ENCODE measurements at regions not wholly inside any gene's neighbourhood (a gene's known extent, or its start where the extent isn't known, plus 50 kb on each side); places are given as distances from the start of the nearest gene placed in this dataset.

- DNase-seq (ENCODE audit: insufficient read length, low spot score) = no peak
- FAIRE-seq = no peak
Measured at GRCh38 chr13:44120849-44121755, 241.4 kb downstream of the LACC1 start.

GRCh38 chr13:44124352-44124751 lies 244.6 kb downstream of the LACC1 start:
- no peak for DNase-seq (ENCODE audit: insufficient read length, low spot score)
- no peak for TF ChIP-seq POLR2AphosphoS5 (IDR thresholded peaks at IDR 0.05; ENCODE audit: low read depth, low read length)
- no peak for TF ChIP-seq SPI1 (IDR thresholded peaks at IDR 0.05; ENCODE audit: low read depth, low read length)
- TF ChIP-seq PAX5 (IDR thresholded peaks at IDR 0.05; ENCODE audit: insufficient read depth, low read length, severe bottlenecking) = no peak
- TF ChIP-seq POU2F2 (IDR thresholded peaks at IDR 0.05; ENCODE audit: low read depth, low read length) = no peak
- TF ChIP-seq TAF1 (IDR thresholded peaks at IDR 0.05; ENCODE audit: low read depth, low read length) = no peak
- TF ChIP-seq POLR2A (IDR thresholded peaks at IDR 0.05; ENCODE audit: low read depth, low read length) = no peak
- no peak for FAIRE-seq

More at GRCh38 chr13:44120849-44121755, 241.4 kb downstream of the LACC1 start:
- TF ChIP-seq POLR2AphosphoS5 (IDR thresholded peaks at IDR 0.05; ENCODE audit: low read depth, low read length) = no peak
- TF ChIP-seq POU2F2 (IDR thresholded peaks at IDR 0.05; ENCODE audit: low read depth, low read length) = no peak
- no peak for TF ChIP-seq TAF1 (IDR thresholded peaks at IDR 0.05; ENCODE audit: low read depth, low read length)
- TF ChIP-seq PAX5 (IDR thresholded peaks at IDR 0.05; ENCODE audit: insufficient read depth, low read length, severe bottlenecking) = no peak

- DNase-seq (ENCODE audit: insufficient read length, low spot score) (no peak), FAIRE-seq (no peak)
- no peak for TF ChIP-seq POLR2A (IDR thresholded peaks at IDR 0.05; ENCODE audit: low read depth, low read length)
- no peak for TF ChIP-seq PAX5 (IDR thresholded peaks at IDR 0.05; ENCODE audit: insufficient read depth, low read length, severe bottlenecking)
- TF ChIP-seq SPI1 (IDR thresholded peaks at IDR 0.05; ENCODE audit: low read depth, low read length) = no peak
- TF ChIP-seq POLR2AphosphoS5 (IDR thresholded peaks at IDR 0.05; ENCODE audit: low read depth, low read length) = no peak
- no peak for TF ChIP-seq POU2F2 (IDR thresholded peaks at IDR 0.05; ENCODE audit: low read depth, low read length)
Measured at GRCh38 chr13:44125943-44126469, 246.3 kb downstream of the LACC1 start.

- TF ChIP-seq POLR2AphosphoS5 (IDR thresholded peaks at IDR 0.05; ENCODE audit: low read depth, low read length) (no peak), POU2F2 (IDR thresholded peaks at IDR 0.05; ENCODE audit: low read depth, low read length) (no peak), PAX5 (IDR thresholded peaks at IDR 0.05; ENCODE audit: insufficient read depth, low read length, severe bottlenecking) (no peak), SPI1 (IDR thresholded peaks at IDR 0.05; ENCODE audit: low read depth, low read length) (no peak), POLR2A (IDR thresholded peaks at IDR 0.05; ENCODE audit: low read depth, low read length) (no peak), TAF1 (IDR thresholded peaks at IDR 0.05; ENCODE audit: low read depth, low read length) (no peak)
- no peak for DNase-seq (ENCODE audit: insufficient read length, low spot score)
- FAIRE-seq = no peak
Measured at GRCh38 chr13:44128552-44129001, 245.0 kb upstream of the SERP2 start.

GRCh38 chr13:44129418-44129817 lies 244.2 kb upstream of the SERP2 start:
- FAIRE-seq = no peak
- no peak for TF ChIP-seq TAF1 (IDR thresholded peaks at IDR 0.05; ENCODE audit: low read depth, low read length)
- no peak for TF ChIP-seq SPI1 (IDR thresholded peaks at IDR 0.05; ENCODE audit: low read depth, low read length)
- TF ChIP-seq POLR2A (IDR thresholded peaks at IDR 0.05; ENCODE audit: low read depth, low read length) = no peak
- TF ChIP-seq POLR2AphosphoS5 (IDR thresholded peaks at IDR 0.05; ENCODE audit: low read depth, low read length) = no peak
- TF ChIP-seq POU2F2 (IDR thresholded peaks at IDR 0.05; ENCODE audit: low read depth, low read length) = no peak
- TF ChIP-seq PAX5 (IDR thresholded peaks at IDR 0.05; ENCODE audit: insufficient read depth, low read length, severe bottlenecking) = no peak
- DNase-seq (ENCODE audit: insufficient read length, low spot score) = no peak

- DNase-seq (ENCODE audit: insufficient read length, low spot score) = no peak
- no peak for FAIRE-seq
- TF ChIP-seq PAX5 (IDR thresholded peaks at IDR 0.05; ENCODE audit: insufficient read depth, low read length, severe bottlenecking) (no peak), TAF1 (IDR thresholded peaks at IDR 0.05; ENCODE audit: low read depth, low read length) (no peak), POU2F2 (IDR thresholded peaks at IDR 0.05; ENCODE audit: low read depth, low read length) (no peak), POLR2A (IDR thresholded peaks at IDR 0.05; ENCODE audit: low read depth, low read length) (no peak), SPI1 (IDR thresholded peaks at IDR 0.05; ENCODE audit: low read depth, low read length) (no peak), POLR2AphosphoS5 (IDR thresholded peaks at IDR 0.05; ENCODE audit: low read depth, low read length) (no peak)
Measured at GRCh38 chr13:44131069-44131614, 242.5 kb upstream of the SERP2 start.

GRCh38 chr13:44132710-44133109 lies 240.9 kb upstream of the SERP2 start:
- FAIRE-seq = no peak
- no peak for DNase-seq (ENCODE audit: insufficient read length, low spot score)
- TF ChIP-seq SPI1 (IDR thresholded peaks at IDR 0.05; ENCODE audit: low read depth, low read length) (no peak), POU2F2 (IDR thresholded peaks at IDR 0.05; ENCODE audit: low read depth, low read length) (no peak), TAF1 (IDR thresholded peaks at IDR 0.05; ENCODE audit: low read depth, low read length) (no peak), POLR2AphosphoS5 (IDR thresholded peaks at IDR 0.05; ENCODE audit: low read depth, low read length) (no peak), POLR2A (IDR thresholded peaks at IDR 0.05; ENCODE audit: low read depth, low read length) (no peak), PAX5 (IDR thresholded peaks at IDR 0.05; ENCODE audit: insufficient read depth, low read length, severe bottlenecking) (no peak)

GRCh38 chr13:44133626-44134025 lies 240.0 kb upstream of the SERP2 start:
- FAIRE-seq = no peak
- no peak for DNase-seq (ENCODE audit: insufficient read length, low spot score)
- TF ChIP-seq SPI1 (IDR thresholded peaks at IDR 0.05; ENCODE audit: low read depth, low read length) (no peak), TAF1 (IDR thresholded peaks at IDR 0.05; ENCODE audit: low read depth, low read length) (no peak), POLR2AphosphoS5 (IDR thresholded peaks at IDR 0.05; ENCODE audit: low read depth, low read length) (no peak), POU2F2 (IDR thresholded peaks at IDR 0.05; ENCODE audit: low read depth, low read length) (no peak), PAX5 (IDR thresholded peaks at IDR 0.05; ENCODE audit: insufficient read depth, low read length, severe bottlenecking) (no peak), POLR2A (IDR thresholded peaks at IDR 0.05; ENCODE audit: low read depth, low read length) (no peak)

GRCh38 chr13:44135566-44135965 lies 238.1 kb upstream of the SERP2 start:
- no peak for DNase-seq (ENCODE audit: insufficient read length, low spot score)
- no peak for TF ChIP-seq SPI1 (IDR thresholded peaks at IDR 0.05; ENCODE audit: low read depth, low read length)
- TF ChIP-seq POLR2AphosphoS5 (IDR thresholded peaks at IDR 0.05; ENCODE audit: low read depth, low read length) = no peak
- TF ChIP-seq POU2F2 (IDR thresholded peaks at IDR 0.05; ENCODE audit: low read depth, low read length) = no peak
- TF ChIP-seq POLR2A (IDR thresholded peaks at IDR 0.05; ENCODE audit: low read depth, low read length) = no peak
- no peak for TF ChIP-seq TAF1 (IDR thresholded peaks at IDR 0.05; ENCODE audit: low read depth, low read length)
- TF ChIP-seq PAX5 (IDR thresholded peaks at IDR 0.05; ENCODE audit: insufficient read depth, low read length, severe bottlenecking) = no peak
- no peak for FAIRE-seq
